Mesothelial cell of epicardium (in vitro differentiated cells): ENCODE measurements at regions not wholly inside any gene's neighbourhood (a gene's known extent, or its start where the extent isn't known, plus 50 kb on each side); places are given as distances from the start of the nearest gene placed in this dataset.

ENCODE experiments used
- DNase-seq, 2 experiments: peaks; one replicate each; pipeline ENCODE4 v3.0.0; 2021; ENCODE audit warnings: low spot score in 2 of 2; ENCODE audit not compliant: unreplicated experiment in 2 of 2
- H3K27ac Mint-ChIP-seq: 2 replicates; pipeline ENCODE4 v1.8.0; 2021; ENCODE audit warnings: mixed read lengths
- H3K27me3 Mint-ChIP-seq: 2 replicates; pipeline ENCODE4 v1.8.0; 2021; ENCODE audit warnings: low read depth, mixed read lengths
- H3K36me3 Mint-ChIP-seq: 2 replicates; pipeline ENCODE4 v1.8.0; 2021; ENCODE audit warnings: mixed read lengths
- H3K4me1 Mint-ChIP-seq: 2 replicates; pipeline ENCODE4 v1.8.0; 2021; ENCODE audit warnings: mixed read lengths
- H3K4me3 Mint-ChIP-seq: 2 replicates; pipeline ENCODE4 v1.8.0; 2021; ENCODE audit warnings: mild to moderate bottlenecking, moderate library complexity, mixed read lengths
- H3K9me3 Mint-ChIP-seq: 2 replicates; pipeline ENCODE4 v1.8.0; 2021; ENCODE audit warnings: mixed read lengths
- CTCF ChIP-seq: fragments of 200-600 bp; sonication (generic); IDR thresholded peaks from one replicate; pipeline ENCODE4 v1.5.0; 2021; ENCODE audit warnings: antibody characterized with exemption; ENCODE audit not compliant: unreplicated experiment

- no peaks in the 10 kb centered on the region for H3K9me3 Mint-ChIP-seq
- no peak overlapping the region for H3K4me3 Mint-ChIP-seq
- H3K4me1 Mint-ChIP-seq: no peaks in the 10 kb centered on the region
- no peaks in the 10 kb centered on the region for H3K27me3 Mint-ChIP-seq
- no peak for DNase-seq
- no peak for TF ChIP-seq CTCF
- no peaks in the 10 kb centered on the region for H3K36me3 Mint-ChIP-seq
- no peak overlapping the region for H3K27ac Mint-ChIP-seq
Observed at GRCh38 chr11:113613619-113614018, 92.5 kb downstream of the TMPRSS5 start.

- H3K27me3 Mint-ChIP-seq: no peaks in the 10 kb centered on the region
Observed at GRCh38 chr11:113604186-113604585, 101.9 kb downstream of the TMPRSS5 start.

GRCh38 chr11:113603277-113604059 lies 102.6 kb downstream of the TMPRSS5 start:
- DNase-seq: no peak
- no peak overlapping the region for H3K27ac Mint-ChIP-seq

More at GRCh38 chr11:113604186-113604585, 101.9 kb downstream of the TMPRSS5 start:
- Mint-ChIP-seq H3K4me1 (no peaks in the 10 kb centered on the region), H3K27ac (no peak overlapping the region), H3K4me3 (no peak overlapping the region), H3K36me3 (peaks cover 2% of the 10 kb centered on the region), H3K9me3 (peaks cover 22% of the 10 kb centered on the region)
- no peak for TF ChIP-seq CTCF
- no peak for DNase-seq

GRCh38 chr11:113602483-113602882 lies 103.6 kb downstream of the TMPRSS5 start:
- Mint-ChIP-seq H3K27me3 (no peaks in the 10 kb centered on the region), H3K36me3 (peaks cover 2% of the 10 kb centered on the region)
- DNase-seq: no peak

More at GRCh38 chr11:113603277-113604059, 102.6 kb downstream of the TMPRSS5 start:
- Mint-ChIP-seq H3K4me1 (peaks cover 2% of the 10 kb centered on the region), H3K27me3 (no peaks in the 10 kb centered on the region), H3K4me3 (no peak overlapping the region), H3K36me3 (peaks cover 2% of the 10 kb centered on the region), H3K9me3 (peaks cover 22% of the 10 kb centered on the region)
- no peak for TF ChIP-seq CTCF

GRCh38 chr11:113596658-113597057 lies 109.5 kb downstream of the TMPRSS5 start:
- Mint-ChIP-seq H3K27me3 (peaks cover 5% of the 10 kb centered on the region), H3K36me3 (peaks cover 1% of the 10 kb centered on the region), H3K4me3 (no peak overlapping the region), H3K9me3 (peaks cover 16% of the 10 kb centered on the region), H3K27ac (no peak overlapping the region), H3K4me1 (peaks cover 6% of the 10 kb centered on the region)
- DNase-seq: no peak
- TF ChIP-seq CTCF: no peak

More at GRCh38 chr11:113602483-113602882, 103.6 kb downstream of the TMPRSS5 start:
- peaks cover 22% of the 10 kb centered on the region for H3K9me3 Mint-ChIP-seq
- no peak overlapping the region for H3K27ac Mint-ChIP-seq
- no peak for TF ChIP-seq CTCF
- no peak overlapping the region for H3K4me3 Mint-ChIP-seq
- H3K4me1 Mint-ChIP-seq: peaks cover 5% of the 10 kb centered on the region
